Panc1 (cell line): ENCODE measurements at regions not wholly inside any gene's neighbourhood (a gene's known extent, or its start where the extent isn't known, plus 50 kb on each side); places are given as distances from the start of the nearest gene placed in this dataset.

Source experiments
- ATAC-seq: fragments of 200-7000 bp; cut with Tn5 transposase; 2 replicates; pipeline ENCODE4 v1.9.1; 2020; ENCODE audit warnings: mild to moderate bottlenecking, moderate library complexity
- BruUV-seq: library from RNA; stranded (reverse); fragments of 400-500 nt; replicated peaks from 2 replicates; lab custom pipeline; 2021; lab: Mats Ljungman, UMichigan
- CTCF ChIA-PET: fragments of 300-600 bp; sonication (Branson Sonifier 250); formaldehyde crosslinking; loops from one replicate; lab custom pipeline; 2022; ENCODE audit warnings: antibody characterized with exemption; lab: Charles Lee
- POLR2A ChIA-PET: fragments of 300-600 bp; sonication (Branson Sonifier 250); formaldehyde crosslinking; loops from one replicate; lab custom pipeline; 2022; ENCODE audit warnings: antibody characterized with exemption; lab: Charles Lee
- DNase-seq: peaks from one replicate; pipeline ENCODE4 v3.0.0-alpha.2; 2010; ENCODE audit warnings: low read depth, low spot score
- H3K27ac ChIP-seq: 2 replicates; pipeline ENCODE4 v1.5.1; 2011; ENCODE audit warnings: mild to moderate bottlenecking, low read length, inconsistent platforms
- H3K27me3 ChIP-seq: fragments of 200-500 bp; sonication (Bioruptor generic); 2 replicates; pipeline ENCODE4 v1.6.0; 2014; ENCODE audit warnings: low read length, inconsistent platforms; ENCODE audit not compliant: control insufficient read depth, insufficient read depth
- H3K36me3 ChIP-seq: fragments of 200-500 bp; sonication (Bioruptor generic); 2 replicates; pipeline ENCODE4 v1.5.1; 2014; ENCODE audit warnings: inconsistent platforms, mild to moderate bottlenecking, low read length, moderate library complexity; ENCODE audit not compliant: control insufficient read depth, insufficient read depth
- H3K4me1 ChIP-seq: 2 replicates; pipeline ENCODE4 v1.5.1; 2011; ENCODE audit warnings: inconsistent platforms, mild to moderate bottlenecking, low read length, moderate library complexity; ENCODE audit not compliant: control insufficient read depth, insufficient read depth
- H3K4me3 ChIP-seq, 2 experiments: 2 replicates each; pipeline ENCODE4 v1.5.1; 2011 to 2012; ENCODE audit warnings: low read depth in 2 of 2, low read length in 2 of 2, mild to moderate bottlenecking in 2 of 2, inconsistent platforms in 1 of 2, moderate library complexity in 1 of 2
- H3K9me3 ChIP-seq: fragments of 200-500 bp; sonication (Bioruptor generic); 2 replicates; pipeline ENCODE4 v1.5.1; 2014; ENCODE audit warnings: low read depth, mild to moderate bottlenecking, inconsistent platforms, low read length, moderate library complexity; ENCODE audit not compliant: control insufficient read depth, insufficient read depth
- POLR2AphosphoS5 ChIP-seq: IDR thresholded peaks from 2 replicates; pipeline ENCODE4 v1.6.1; 2012; ENCODE audit warnings: mild to moderate bottlenecking, low read depth, low read length, moderate library complexity
- SIN3A ChIP-seq: IDR thresholded peaks from 2 replicates; pipeline ENCODE4 v1.6.1; 2012; ENCODE audit warnings: low read depth, mild to moderate bottlenecking, low read length, moderate library complexity, borderline replicate concordance; ENCODE audit not compliant: insufficient read depth
- TCF7L2 ChIP-seq: IDR thresholded peaks from 2 replicates; pipeline ENCODE4 v1.6.1; 2011; ENCODE audit warnings: mild to moderate bottlenecking, low read depth, low read length, inconsistent platforms
- in situ Hi-C: cut with HindIII; loops from 2 replicates; pipeline ENCODE4 v1.10.0; 2016; ENCODE audit warnings: low sequenced_read_pairs, low pct_unique_long_range_greater_than_20kb
- intact Hi-C: fragments of 100-400 bp; cut with micrococcal nuclease; formaldehyde crosslinking; loops from one replicate; pipeline ENCODE4 v1.10.0; 2022; ENCODE audit not compliant: unreplicated experiment
- TF ChIP-seq, protein P1 (sequence below), 2 experiments: IDR thresholded peaks; 2 replicates each; pipeline ENCODE4 v1.6.1; 2011 to 2012; ENCODE audit warnings: low read depth in 2 of 2, control low read depth in 1 of 2, low read length in 1 of 2, mild to moderate bottlenecking in 1 of 2, moderate library complexity in 1 of 2; ENCODE audit not compliant: insufficient read depth in 1 of 2
- TF ChIP-seq, protein P2 (sequence below): fragments of 450-650 bp; IDR thresholded peaks from 2 replicates; pipeline ENCODE4 v1.5.1; 2017; ENCODE audit warnings: mild to moderate bottlenecking

DNA sequence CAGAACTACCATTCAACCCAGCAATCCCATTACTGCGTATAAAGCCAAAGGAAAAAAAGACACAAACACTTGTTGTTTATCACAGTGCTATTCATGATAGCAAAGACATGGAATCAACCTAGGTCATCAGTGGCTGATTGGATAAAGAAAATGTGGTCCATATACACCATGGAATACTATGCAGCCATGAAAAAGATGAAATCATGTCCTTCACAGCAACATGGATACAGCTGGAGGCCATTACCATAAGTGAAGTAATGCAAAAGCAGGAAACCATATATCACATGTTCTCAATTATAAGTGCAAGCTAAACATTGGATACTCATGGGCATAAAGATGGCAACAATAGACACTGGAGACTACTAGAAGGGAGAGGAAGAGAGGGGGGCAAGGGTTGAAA lies 299.6 kb downstream of the ADGRG6 start:
- no peak overlapping the region for H3K4me3 ChIP-seq
- peaks cover 24% of the 10 kb centered on the region for H3K27me3 ChIP-seq
- POLR2A ChIA-PET, result no interaction called here
- CTCF ChIA-PET, result no interaction called here
- H3K4me1 ChIP-seq, result no peaks in the 10 kb centered on the region
- ATAC-seq (no peak), DNase-seq (no peak)
- H3K27ac ChIP-seq, result no peak overlapping the region
- no peaks in the 10 kb centered on the region for H3K36me3 ChIP-seq
- in situ Hi-C loops, result no loop called here
- intact Hi-C loops, result no loop called here
- TF ChIP-seq POLR2AphosphoS5, result no peak
- TF ChIP-seq, protein P1, sequence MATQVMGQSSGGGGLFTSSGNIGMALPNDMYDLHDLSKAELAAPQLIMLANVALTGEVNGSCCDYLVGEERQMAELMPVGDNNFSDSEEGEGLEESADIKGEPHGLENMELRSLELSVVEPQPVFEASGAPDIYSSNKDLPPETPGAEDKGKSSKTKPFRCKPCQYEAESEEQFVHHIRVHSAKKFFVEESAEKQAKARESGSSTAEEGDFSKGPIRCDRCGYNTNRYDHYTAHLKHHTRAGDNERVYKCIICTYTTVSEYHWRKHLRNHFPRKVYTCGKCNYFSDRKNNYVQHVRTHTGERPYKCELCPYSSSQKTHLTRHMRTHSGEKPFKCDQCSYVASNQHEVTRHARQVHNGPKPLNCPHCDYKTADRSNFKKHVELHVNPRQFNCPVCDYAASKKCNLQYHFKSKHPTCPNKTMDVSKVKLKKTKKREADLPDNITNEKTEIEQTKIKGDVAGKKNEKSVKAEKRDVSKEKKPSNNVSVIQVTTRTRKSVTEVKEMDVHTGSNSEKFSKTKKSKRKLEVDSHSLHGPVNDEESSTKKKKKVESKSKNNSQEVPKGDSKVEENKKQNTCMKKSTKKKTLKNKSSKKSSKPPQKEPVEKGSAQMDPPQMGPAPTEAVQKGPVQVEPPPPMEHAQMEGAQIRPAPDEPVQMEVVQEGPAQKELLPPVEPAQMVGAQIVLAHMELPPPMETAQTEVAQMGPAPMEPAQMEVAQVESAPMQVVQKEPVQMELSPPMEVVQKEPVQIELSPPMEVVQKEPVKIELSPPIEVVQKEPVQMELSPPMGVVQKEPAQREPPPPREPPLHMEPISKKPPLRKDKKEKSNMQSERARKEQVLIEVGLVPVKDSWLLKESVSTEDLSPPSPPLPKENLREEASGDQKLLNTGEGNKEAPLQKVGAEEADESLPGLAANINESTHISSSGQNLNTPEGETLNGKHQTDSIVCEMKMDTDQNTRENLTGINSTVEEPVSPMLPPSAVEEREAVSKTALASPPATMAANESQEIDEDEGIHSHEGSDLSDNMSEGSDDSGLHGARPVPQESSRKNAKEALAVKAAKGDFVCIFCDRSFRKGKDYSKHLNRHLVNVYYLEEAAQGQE (IDR thresholded peaks at IDR 0.05; ENCODE audit: insufficient read depth in 1 of 2, low read depth in 2 of 2, low read length in 1 of 2), result no peak
- TF ChIP-seq TCF7L2, result no peak
- no peak for TF ChIP-seq SIN3A
- TF ChIP-seq, protein P2, sequence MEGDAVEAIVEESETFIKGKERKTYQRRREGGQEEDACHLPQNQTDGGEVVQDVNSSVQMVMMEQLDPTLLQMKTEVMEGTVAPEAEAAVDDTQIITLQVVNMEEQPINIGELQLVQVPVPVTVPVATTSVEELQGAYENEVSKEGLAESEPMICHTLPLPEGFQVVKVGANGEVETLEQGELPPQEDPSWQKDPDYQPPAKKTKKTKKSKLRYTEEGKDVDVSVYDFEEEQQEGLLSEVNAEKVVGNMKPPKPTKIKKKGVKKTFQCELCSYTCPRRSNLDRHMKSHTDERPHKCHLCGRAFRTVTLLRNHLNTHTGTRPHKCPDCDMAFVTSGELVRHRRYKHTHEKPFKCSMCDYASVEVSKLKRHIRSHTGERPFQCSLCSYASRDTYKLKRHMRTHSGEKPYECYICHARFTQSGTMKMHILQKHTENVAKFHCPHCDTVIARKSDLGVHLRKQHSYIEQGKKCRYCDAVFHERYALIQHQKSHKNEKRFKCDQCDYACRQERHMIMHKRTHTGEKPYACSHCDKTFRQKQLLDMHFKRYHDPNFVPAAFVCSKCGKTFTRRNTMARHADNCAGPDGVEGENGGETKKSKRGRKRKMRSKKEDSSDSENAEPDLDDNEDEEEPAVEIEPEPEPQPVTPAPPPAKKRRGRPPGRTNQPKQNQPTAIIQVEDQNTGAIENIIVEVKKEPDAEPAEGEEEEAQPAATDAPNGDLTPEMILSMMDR, result no peak
- BruUV-seq, result no TSS peak
- no peaks in the 10 kb centered on the region for H3K9me3 ChIP-seq

DNA sequence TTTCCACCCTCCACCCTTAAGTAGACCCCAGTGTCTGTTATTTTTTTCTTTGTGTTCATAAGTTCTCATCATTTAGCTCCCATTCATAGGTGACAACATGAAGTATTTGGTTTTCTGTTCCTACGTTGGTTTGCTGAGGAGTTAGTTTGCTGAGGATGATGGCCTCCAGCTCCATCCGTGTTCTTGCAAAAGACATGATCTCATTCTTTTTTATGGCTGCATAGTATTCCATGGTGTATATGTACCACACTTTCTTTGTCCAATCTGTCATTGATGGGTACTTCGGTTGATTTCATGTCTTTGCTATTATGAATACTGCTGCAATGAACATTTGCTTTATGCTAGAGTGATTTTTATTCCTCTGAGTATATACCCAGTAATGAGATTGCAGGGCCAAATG lies 301.2 kb downstream of the ADGRG6 start:
- no peaks in the 10 kb centered on the region for H3K36me3 ChIP-seq
- peaks cover 18% of the 10 kb centered on the region; the same call in 1 of the 2 replicates for H3K27me3 ChIP-seq
- H3K4me3 ChIP-seq, result no peak overlapping the region
- no TSS peak for BruUV-seq
- intact Hi-C loops (no loop called here), in situ Hi-C loops (no loop called here)
- no peak overlapping the region for H3K27ac ChIP-seq
- ATAC-seq (no peak), DNase-seq (no peak)
- TF ChIP-seq, protein P1 (IDR thresholded peaks at IDR 0.05; ENCODE audit: insufficient read depth in 1 of 2, low read depth in 2 of 2, low read length in 1 of 2), result no peak
- TF ChIP-seq, protein P2, result no peak
- no peak for TF ChIP-seq TCF7L2
- no peak for TF ChIP-seq SIN3A
- no peak for TF ChIP-seq POLR2AphosphoS5
- CTCF ChIA-PET, result no interaction called here
- POLR2A ChIA-PET, result no interaction called here
- no peaks in the 10 kb centered on the region for H3K9me3 ChIP-seq
- H3K4me1 ChIP-seq, result no peaks in the 10 kb centered on the region
